T-cell (primary cell): ENCODE measurements at regions not wholly inside any gene's neighbourhood (a gene's known extent, or its start where the extent isn't known, plus 50 kb on each side); places are given as distances from the start of the nearest gene placed in this dataset.

Experiments
- ATAC-seq, 4 experiments: fragments of 200-7000 bp in 3 of 4; fragments of 150-1000 bp in 1 of 4; cut with Tn5 transposase; replicated peaks in 1 of 4; 1 replicate in 3 of 4; 2 replicates in 1 of 4; pipeline ENCODE4 v1.10.0; 2021; ENCODE audit warnings: moderate library complexity in 3 of 4, mild to moderate bottlenecking in 2 of 4, moderate number of reproducible peaks in 1 of 4
- CTCF ChIA-PET, 2 donors: fragments of 300-600 bp; sonication (Branson Sonifier 250); formaldehyde crosslinking; loops; one replicate each; lab custom pipeline; 2022; ENCODE audit warnings: antibody characterized with exemption in 2 of 2; lab: Charles Lee
- POLR2A ChIA-PET, 2 donors: fragments of 300-600 bp; sonication (Branson Sonifier 250); formaldehyde crosslinking; loops; one replicate each; lab custom pipeline; 2022; ENCODE audit warnings: antibody characterized with exemption in 2 of 2; lab: Charles Lee
- DNase-seq, 35 experiments: peaks; one replicate each; pipeline versions ENCODE4 v3.0.0 to v3.0.0-alpha.2; 2013 to 2023
- H3K27ac ChIP-seq: one replicate; pipeline ENCODE4 v1.5.1; 2013; ENCODE audit warnings: low read length
- H3K27me3 ChIP-seq, 2 experiments: replicated peaks in 1 of 2; 1 replicate in 1 of 2; 2 replicates in 1 of 2; pipeline versions ENCODE4 v1.6.1 to v1.7.0; 2013; ENCODE audit warnings: low read length in 1 of 2, mixed read lengths in 1 of 2; ENCODE audit not compliant: control insufficient read depth in 2 of 2, insufficient read depth in 2 of 2; ENCODE audit errors: extremely low read depth in 1 of 2
- H3K36me3 ChIP-seq, 2 donors: 1 replicate in 1 of 2; 2 replicates in 1 of 2; pipeline versions ENCODE4 v1.6.1 to v1.7.0; 2013; ENCODE audit warnings: low read length in 1 of 2; ENCODE audit not compliant: control insufficient read depth in 2 of 2, insufficient read depth in 1 of 2; ENCODE audit errors: extremely low read depth in 1 of 2
- H3K4me1 ChIP-seq, 2 experiments: 1 replicate in 1 of 2; 2 replicates in 1 of 2; pipeline versions ENCODE4 v1.6.1 to v1.7.0; 2013; ENCODE audit warnings: low read length in 2 of 2, mixed read lengths in 1 of 2; ENCODE audit not compliant: insufficient read depth in 2 of 2, control insufficient read depth in 1 of 2; ENCODE audit errors: extremely low read depth in 1 of 2
- H3K4me3 ChIP-seq, 2 donors: 1 replicate in 1 of 2; 2 replicates in 1 of 2; pipeline versions ENCODE4 v1.5.1 to v1.7.0; 2013; ENCODE audit warnings: mild to moderate bottlenecking in 2 of 2, low read length in 1 of 2, moderate library complexity in 1 of 2; ENCODE audit not compliant: control insufficient read depth in 1 of 2; ENCODE audit errors: extremely low read depth in 1 of 2
- H3K9me3 ChIP-seq: 2 replicates; pipeline ENCODE4 v1.7.0; 2013
- H3K27ac Mint-ChIP-seq, 2 donors: one replicate each; pipeline ENCODE4 v1.8.0; 2020 to 2021; ENCODE audit warnings: mild to moderate bottlenecking in 2 of 2, mixed read lengths in 2 of 2
- H3K27me3 Mint-ChIP-seq, 2 donors: one replicate each; pipeline ENCODE4 v1.8.0; 2021 to 2022; ENCODE audit warnings: mixed read lengths in 2 of 2
- H3K36me3 Mint-ChIP-seq: one replicate; pipeline ENCODE4 v1.8.0; 2021; ENCODE audit warnings: mixed read lengths
- H3K4me1 Mint-ChIP-seq, 3 donors: one replicate each; pipeline ENCODE4 v1.8.0; 2020 to 2022; ENCODE audit warnings: mixed read lengths in 3 of 3, mild to moderate bottlenecking in 1 of 3
- H3K4me3 Mint-ChIP-seq, 3 donors: one replicate each; pipeline ENCODE4 v1.8.0; 2020 to 2022; ENCODE audit warnings: mild to moderate bottlenecking in 3 of 3, mixed read lengths in 3 of 3, moderate library complexity in 3 of 3
- H3K9me3 Mint-ChIP-seq, 3 donors: one replicate each; pipeline ENCODE4 v1.8.0; 2020 to 2022; ENCODE audit warnings: mixed read lengths in 3 of 3
- WGBS: methylation state at CpG from one replicate; pipeline ENCODE4 v1.1.5; 2013; ENCODE audit warnings: missing lambda C conversion rate; ENCODE audit not compliant: insufficient coverage; 5-methylcytosine and 5-hydroxymethylcytosine counted together

GRCh38 chr6:56798163-56798562 is 155.5 kb upstream of the DST start:
- Histone ChIP-seq H3K27ac (no peak overlapping the region), H3K36me3 (no peaks in the 10 kb centered on the region), H3K9me3 (no peaks in the 10 kb centered on the region), H3K27me3 (no peaks in the 10 kb centered on the region), H3K4me3 (no peak overlapping the region), H3K4me1 (no peaks in the 10 kb centered on the region)
- Mint-ChIP-seq H3K4me1 (no peaks in the 10 kb centered on the region), H3K27ac (no peak overlapping the region), H3K36me3 (no peaks in the 10 kb centered on the region), H3K4me3 (no peak overlapping the region), H3K9me3 (no peaks in the 10 kb centered on the region), H3K27me3 (peaks cover 0 to 2% of the 10 kb centered on the region in 2 donors)
- POLR2A ChIA-PET = interaction anchor here in 1 of 2 donors (0.6 kb wide), 1 partner anchor 88 kb away, joined by 5 read pairs; no protein-coding TSS in a partner anchor
- no peak for DNase-seq
- WGBS = no CpG with 5 or more reads among the region's 2 CpGs
- no peak for ATAC-seq
- CTCF ChIA-PET = interaction anchor here (0.6 to 0.7 kb wide), 2 partner anchors 18 to 79 kb away, joined by 3 read pairs; no protein-coding TSS in a partner anchor

GRCh38 chr6:56796196-56796532 is 153.5 kb upstream of the DST start:
- ATAC-seq = no peak

GRCh38 chr6:56795466-56796195 is 152.9 kb upstream of the DST start:
- ChIA-PET CTCF (no interaction called here), POLR2A (no interaction called here)
- Mint-ChIP-seq H3K9me3 (no peaks in the 10 kb centered on the region), H3K36me3 (no peaks in the 10 kb centered on the region), H3K27me3 (peaks cover 4 to 9% of the 10 kb centered on the region in 2 donors), H3K4me3 (no peak overlapping the region), H3K4me1 (no peaks in the 10 kb centered on the region), H3K27ac (no peak overlapping the region)
- ATAC-seq (no peak), DNase-seq (no peak)
- H3K36me3 ChIP-seq = no peaks in the 10 kb centered on the region
- H3K27ac ChIP-seq = no peak overlapping the region
- no peaks in the 10 kb centered on the region for H3K4me1 ChIP-seq
- H3K4me3 ChIP-seq = no peak overlapping the region
- H3K27me3 ChIP-seq = no peaks in the 10 kb centered on the region
- 100% methylated on average over 1 of the region's 6 CpGs for WGBS
- no peaks in the 10 kb centered on the region for H3K9me3 ChIP-seq

More at GRCh38 chr6:56796196-56796532, 153.5 kb upstream of the DST start:
- ChIA-PET POLR2A (no interaction called here), CTCF (no interaction called here)
- Histone ChIP-seq H3K4me3 (no peak overlapping the region), H3K9me3 (no peaks in the 10 kb centered on the region), H3K27ac (no peak overlapping the region), H3K27me3 (no peaks in the 10 kb centered on the region), H3K4me1 (no peaks in the 10 kb centered on the region), H3K36me3 (no peaks in the 10 kb centered on the region)
- Mint-ChIP-seq H3K9me3 (no peaks in the 10 kb centered on the region), H3K27me3 (peaks cover 0 to 7% of the 10 kb centered on the region in 2 donors), H3K27ac (no peak overlapping the region), H3K4me3 (no peak overlapping the region), H3K4me1 (no peaks in the 10 kb centered on the region), H3K36me3 (no peaks in the 10 kb centered on the region)
- no peak for DNase-seq
- WGBS = no CpG with 5 or more reads among the region's 1 CpG

DNA sequence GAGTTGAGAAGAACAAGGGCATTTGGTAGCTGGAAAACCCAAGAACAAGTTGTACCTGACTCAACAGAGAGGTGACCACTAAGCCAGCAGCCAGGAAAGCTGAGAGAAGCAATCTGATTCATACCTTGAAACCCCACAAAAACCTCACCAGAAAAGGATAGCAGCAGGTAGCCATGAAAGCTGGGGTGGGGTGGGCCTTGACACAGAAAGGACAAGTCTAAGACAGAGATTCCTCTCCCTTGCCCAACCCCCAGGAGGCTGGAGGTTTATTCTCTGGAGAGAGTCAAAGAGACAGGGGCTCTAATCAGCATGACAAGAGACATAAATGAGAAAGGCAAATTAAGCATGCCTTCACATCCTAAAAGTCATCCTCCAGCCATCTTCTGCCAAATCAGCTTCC is 151.7 kb upstream of the DST start:
- Histone ChIP-seq H3K9me3 (no peaks in the 10 kb centered on the region), H3K4me1 (no peaks in the 10 kb centered on the region), H3K27ac (no peak overlapping the region), H3K27me3 (no peaks in the 10 kb centered on the region), H3K4me3 (no peak overlapping the region), H3K36me3 (no peaks in the 10 kb centered on the region)
- DNase-seq (no peak), ATAC-seq (no peak)
- Mint-ChIP-seq H3K27me3 (peaks cover 5 to 9% of the 10 kb centered on the region in 2 donors), H3K4me3 (no peak overlapping the region), H3K36me3 (no peaks in the 10 kb centered on the region), H3K27ac (no peak overlapping the region), H3K9me3 (no peaks in the 10 kb centered on the region), H3K4me1 (no peaks in the 10 kb centered on the region)
- CTCF ChIA-PET = no interaction called here
- POLR2A ChIA-PET = no interaction called here

DNA sequence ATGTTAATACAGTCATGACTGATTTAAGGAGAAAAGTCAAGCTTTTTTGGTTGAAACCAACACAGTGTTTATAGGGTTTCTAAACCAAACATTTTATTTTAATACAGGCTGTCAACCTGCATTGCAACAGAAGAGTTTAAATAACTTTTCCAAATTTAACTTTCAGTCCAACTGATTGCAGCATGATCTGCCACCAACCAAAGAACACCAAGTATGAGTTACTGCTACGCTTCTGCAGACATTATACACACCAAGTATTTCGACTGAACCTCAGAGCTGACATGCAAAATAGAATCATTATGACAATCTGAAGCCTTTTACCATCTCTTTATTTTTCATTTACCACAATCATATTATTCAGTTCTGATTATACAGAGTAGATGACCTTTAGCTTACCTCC is 151.2 kb upstream of the DST start:
- Mint-ChIP-seq H3K9me3 (no peaks in the 10 kb centered on the region), H3K27me3 (peaks cover 5 to 9% of the 10 kb centered on the region in 2 donors), H3K27ac (no peak overlapping the region), H3K36me3 (no peaks in the 10 kb centered on the region), H3K4me1 (no peaks in the 10 kb centered on the region), H3K4me3 (no peak overlapping the region)
- CTCF ChIA-PET = no interaction called here
- H3K4me3 ChIP-seq = no peak overlapping the region
- H3K4me1 ChIP-seq = no peaks in the 10 kb centered on the region
- H3K27ac ChIP-seq = no peak overlapping the region
- ATAC-seq (no peak), DNase-seq (no peak)
- no peaks in the 10 kb centered on the region for H3K27me3 ChIP-seq
- WGBS = 100% methylated on average over 1 of the region's 2 CpGs
- no peaks in the 10 kb centered on the region for H3K36me3 ChIP-seq
- no peaks in the 10 kb centered on the region for H3K9me3 ChIP-seq
- POLR2A ChIA-PET = no interaction called here

- DNase-seq (no peak), ATAC-seq (no peak)
- no peak overlapping the region for H3K4me3 Mint-ChIP-seq
- Histone ChIP-seq H3K36me3 (no peaks in the 10 kb centered on the region), H3K4me1 (no peaks in the 10 kb centered on the region), H3K27ac (no peak overlapping the region), H3K27me3 (no peaks in the 10 kb centered on the region), H3K9me3 (no peaks in the 10 kb centered on the region), H3K4me3 (no peak overlapping the region)
- POLR2A ChIA-PET = no interaction called here
- H3K27ac Mint-ChIP-seq = no peak overlapping the region
- peaks cover 9 to 13% of the 10 kb centered on the region in 2 donors for H3K27me3 Mint-ChIP-seq
- no peaks in the 10 kb centered on the region for H3K4me1 Mint-ChIP-seq
- peaks cover 0 to 4% (median 4%) of the 10 kb centered on the region in 3 donors for H3K9me3 Mint-ChIP-seq
- CTCF ChIA-PET = no interaction called here
- H3K36me3 Mint-ChIP-seq = no peaks in the 10 kb centered on the region
These were observed 147.7 kb upstream of the DST start for GRCh38 chr6:56790414-56790813.

DNA sequence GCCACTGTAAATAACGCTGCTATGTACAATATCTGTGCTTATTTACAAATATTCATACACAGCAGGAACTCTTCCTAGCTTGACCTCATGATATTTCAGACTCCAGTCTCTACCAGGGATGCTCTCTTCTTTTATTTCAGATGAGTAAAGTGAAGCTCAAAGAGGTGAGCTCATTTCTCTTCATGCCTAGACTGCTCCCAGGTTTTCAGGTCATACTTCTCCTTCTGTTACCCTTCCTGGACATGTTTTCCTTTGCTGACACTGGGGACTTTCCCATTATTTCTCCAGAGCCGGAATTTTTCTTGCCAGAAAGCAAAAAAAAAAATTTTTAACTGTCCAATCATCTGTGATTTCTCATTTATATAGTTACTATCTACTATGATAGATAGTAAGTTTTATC is 147.2 kb upstream of the DST start:
- Mint-ChIP-seq H3K27me3 (peaks cover 9 to 11% of the 10 kb centered on the region in 2 donors), H3K36me3 (no peaks in the 10 kb centered on the region), H3K4me1 (no peaks in the 10 kb centered on the region), H3K4me3 (no peak overlapping the region), H3K9me3 (peaks cover 0 to 4% (median 4%) of the 10 kb centered on the region in 3 donors), H3K27ac (no peak overlapping the region)
- no peaks in the 10 kb centered on the region for H3K9me3 ChIP-seq
- ChIA-PET CTCF (no interaction called here), POLR2A (no interaction called here)
- H3K4me3 ChIP-seq = no peak overlapping the region
- H3K27me3 ChIP-seq = no peaks in the 10 kb centered on the region
- ATAC-seq (no peak), DNase-seq (no peak)
- no peaks in the 10 kb centered on the region for H3K36me3 ChIP-seq
- WGBS = 100% methylated on average over 1 of the region's 2 CpGs
- no peak overlapping the region for H3K27ac ChIP-seq
- no peaks in the 10 kb centered on the region for H3K4me1 ChIP-seq
